ENCODE measurements at regions not wholly inside any gene's neighbourhood (a gene's known extent, or its start where the extent isn't known, plus 50 kb on each side); places are given as distances from the start of the nearest gene placed in this dataset.

DNA sequence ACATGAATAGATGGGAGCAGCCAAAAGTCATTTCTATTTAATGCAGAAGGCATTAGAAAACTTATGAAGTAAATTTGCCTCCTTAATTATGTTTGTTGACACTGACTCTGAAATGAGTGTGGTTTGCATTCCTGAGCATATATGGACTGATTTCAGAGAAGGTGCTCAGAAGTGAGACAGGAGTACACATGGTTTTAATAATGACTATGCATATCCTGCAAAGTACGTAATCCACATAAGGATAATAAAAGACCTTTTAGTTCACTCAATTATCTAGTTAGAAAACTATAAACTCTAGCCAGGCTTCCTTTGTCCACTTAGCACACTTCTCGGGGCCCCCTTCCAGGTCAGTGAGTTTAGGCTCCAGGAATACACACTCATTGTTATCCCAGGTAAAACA is 75.7 kb upstream of the SNX2 start:
- TF ChIP-seq, protein P1, sequence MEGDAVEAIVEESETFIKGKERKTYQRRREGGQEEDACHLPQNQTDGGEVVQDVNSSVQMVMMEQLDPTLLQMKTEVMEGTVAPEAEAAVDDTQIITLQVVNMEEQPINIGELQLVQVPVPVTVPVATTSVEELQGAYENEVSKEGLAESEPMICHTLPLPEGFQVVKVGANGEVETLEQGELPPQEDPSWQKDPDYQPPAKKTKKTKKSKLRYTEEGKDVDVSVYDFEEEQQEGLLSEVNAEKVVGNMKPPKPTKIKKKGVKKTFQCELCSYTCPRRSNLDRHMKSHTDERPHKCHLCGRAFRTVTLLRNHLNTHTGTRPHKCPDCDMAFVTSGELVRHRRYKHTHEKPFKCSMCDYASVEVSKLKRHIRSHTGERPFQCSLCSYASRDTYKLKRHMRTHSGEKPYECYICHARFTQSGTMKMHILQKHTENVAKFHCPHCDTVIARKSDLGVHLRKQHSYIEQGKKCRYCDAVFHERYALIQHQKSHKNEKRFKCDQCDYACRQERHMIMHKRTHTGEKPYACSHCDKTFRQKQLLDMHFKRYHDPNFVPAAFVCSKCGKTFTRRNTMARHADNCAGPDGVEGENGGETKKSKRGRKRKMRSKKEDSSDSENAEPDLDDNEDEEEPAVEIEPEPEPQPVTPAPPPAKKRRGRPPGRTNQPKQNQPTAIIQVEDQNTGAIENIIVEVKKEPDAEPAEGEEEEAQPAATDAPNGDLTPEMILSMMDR (conservative IDR thresholded peaks at IDR 0.05; ENCODE audit: low read depth, low read length), result no peak
- no peak for TF ChIP-seq EZH2 (IDR thresholded peaks at IDR 0.05; ENCODE audit: borderline replicate concordance, low read depth, low read length, poor library complexity, severe bottlenecking)
